ENCODE measurements at regions not wholly inside any gene's neighbourhood (a gene's known extent, or its start where the extent isn't known, plus 50 kb on each side); places are given as distances from the start of the nearest gene placed in this dataset.

GRCh38 chr6:156593127-156593526 is 184.1 kb upstream of the ARID1B start:
- intact Hi-C loops (cut with micrococcal nuclease) = no loop called here

More at GRCh38 chr6:156593127-156593526, 184.1 kb upstream of the ARID1B start:
- H2BK20ac ChIP-seq (ENCODE audit: low read depth, low read length) = no peak overlapping the region
- H4K91ac ChIP-seq (ENCODE audit: insufficient read depth, low read depth, low read length) = no peak overlapping the region
- H4K5ac ChIP-seq (ENCODE audit: low read depth, low read length) = no peak overlapping the region
- H2AK9ac ChIP-seq (replicated peaks; ENCODE audit: low read depth, low read length, poor library complexity) = no peak overlapping the region
- H2BK15ac ChIP-seq (ENCODE audit: low read depth, low read length) = no peak overlapping the region
- dilution Hi-C loops (cut with HindIII; ENCODE audit: low sequenced_read_pairs, unreplicated experiment) = no loop called here
- no peak overlapping the region for H3K4ac ChIP-seq (ENCODE audit: low read depth, low read length)
- ATAC-seq (ENCODE audit: low read depth) = no peak
- no peaks in the 10 kb centered on the region for H3K36me3 ChIP-seq (ENCODE audit: control insufficient read depth, insufficient read depth, low read length)
- H3K14ac ChIP-seq (replicated peaks; ENCODE audit: low read depth, low read length) = no peak overlapping the region
- H4K8ac ChIP-seq (ENCODE audit: low read depth in 2 of 2, low read length in 2 of 2) = no peak overlapping the region
- DNase-seq = no peak
- BruUV-seq (replicated peaks) = no TSS peak
- no peak overlapping the region for H2BK5ac ChIP-seq (ENCODE audit: low read depth, low read length, poor library complexity, severe bottlenecking)
- no peak overlapping the region for H3K9ac ChIP-seq (ENCODE audit: low read depth, low read length)
- WGBS, 2 experiments (ENCODE audit: extremely low coverage in 2 of 2, insufficient read length in 1 of 2) = no CpG with 5 or more reads among the region's 1 CpG
- no peaks in the 10 kb centered on the region for H4K20me1 ChIP-seq (ENCODE audit: insufficient read depth, low read length)
- in situ Hi-C loops (cut with MboI; ENCODE audit: low sequenced_read_pairs) = no loop called here
- no peak overlapping the region for H3K27ac ChIP-seq (ENCODE audit: insufficient read depth, low read length)
- no peaks in the 10 kb centered on the region for H3K79me1 ChIP-seq (ENCODE audit: low read depth in 1 of 2, low read length in 2 of 2)
- TF ChIP-seq CEBPB (IDR thresholded peaks at IDR 0.05; ENCODE audit: low read depth, low read length) (no peak), MXI1 (IDR thresholded peaks at IDR 0.05; ENCODE audit: borderline replicate concordance, low read depth, low read length) (no peak), MAZ (IDR thresholded peaks at IDR 0.05; ENCODE audit: borderline replicate concordance, low read depth, low read length) (no peak), RAD21 (IDR thresholded peaks at IDR 0.05; ENCODE audit: low read length) (no peak), MAFK (IDR thresholded peaks at IDR 0.05; ENCODE audit: low read depth, low read length) (no peak), FOS (IDR thresholded peaks at IDR 0.05; ENCODE audit: low read depth, low read length) (no peak), POLR2A (IDR thresholded peaks at IDR 0.05; ENCODE audit: low read depth, low read length) (no peak), SMC3 (IDR thresholded peaks at IDR 0.05; ENCODE audit: low read depth, low read length) (no peak), BHLHE40 (IDR thresholded peaks at IDR 0.05; ENCODE audit: low read depth, low read length) (no peak), USF2 (IDR thresholded peaks at IDR 0.05; ENCODE audit: low read depth, low read length) (no peak), CTCF (conservative IDR thresholded peaks at IDR 0.05; ENCODE audit: low read depth, low read length) (no peak), RFX5 (IDR thresholded peaks at IDR 0.05; ENCODE audit: low read depth, low read length) (no peak), CHD1 (IDR thresholded peaks at IDR 0.05; ENCODE audit: low read depth, low read length) (no peak), NFE2L2 (IDR thresholded peaks at IDR 0.05; ENCODE audit: low read depth, low read length) (no peak), ELK1 (IDR thresholded peaks at IDR 0.05; ENCODE audit: borderline replicate concordance, low read depth, low read length) (no peak)
- H3K9me1 ChIP-seq (ENCODE audit: insufficient read depth, low read length) = no peaks in the 10 kb centered on the region
- no peak overlapping the region for H3K23ac ChIP-seq (ENCODE audit: low read depth, low read length)
- no peak overlapping the region for H3K4me2 ChIP-seq (ENCODE audit: low read depth, low read length)
- H3K27me3 ChIP-seq (ENCODE audit: control insufficient read depth, insufficient read depth, low read length) = peaks cover 11% of the 10 kb centered on the region
- H3K4me3 ChIP-seq (ENCODE audit: insufficient read depth, low read depth, low read length) = no peak overlapping the region
- H3K56ac ChIP-seq (ENCODE audit: extremely low read depth, insufficient read depth, low read length) = no peak overlapping the region
- H2AFZ ChIP-seq (replicated peaks; ENCODE audit: low read length, poor library complexity) = no peak overlapping the region
- CTCF ChIA-PET = no interaction called here
- H2AK5ac ChIP-seq (ENCODE audit: low read depth, low read length) = no peak overlapping the region
- no peak overlapping the region for H3K18ac ChIP-seq (ENCODE audit: low read depth, low read length)
- H3K4me1 ChIP-seq (ENCODE audit: control insufficient read depth, insufficient read depth, low read length) = no peaks in the 10 kb centered on the region
- no peaks in the 10 kb centered on the region for H3K9me3 ChIP-seq (ENCODE audit: control insufficient read depth, insufficient read depth, low read length)
- POLR2A ChIA-PET (ENCODE audit: unreplicated experiment) = no interaction called here
- H2BK120ac ChIP-seq (ENCODE audit: low read depth, low read length) = no peak overlapping the region
